ENCODE measurements at regions not wholly inside any gene's neighbourhood (a gene's known extent, or its start where the extent isn't known, plus 50 kb on each side); places are given as distances from the start of the nearest gene placed in this dataset.
"Not testable (repeated sequence)": the region's sequence is repeated elsewhere in the genome, so short reads cannot be mapped to it uniquely, and the experiment has no call there.

DNA sequence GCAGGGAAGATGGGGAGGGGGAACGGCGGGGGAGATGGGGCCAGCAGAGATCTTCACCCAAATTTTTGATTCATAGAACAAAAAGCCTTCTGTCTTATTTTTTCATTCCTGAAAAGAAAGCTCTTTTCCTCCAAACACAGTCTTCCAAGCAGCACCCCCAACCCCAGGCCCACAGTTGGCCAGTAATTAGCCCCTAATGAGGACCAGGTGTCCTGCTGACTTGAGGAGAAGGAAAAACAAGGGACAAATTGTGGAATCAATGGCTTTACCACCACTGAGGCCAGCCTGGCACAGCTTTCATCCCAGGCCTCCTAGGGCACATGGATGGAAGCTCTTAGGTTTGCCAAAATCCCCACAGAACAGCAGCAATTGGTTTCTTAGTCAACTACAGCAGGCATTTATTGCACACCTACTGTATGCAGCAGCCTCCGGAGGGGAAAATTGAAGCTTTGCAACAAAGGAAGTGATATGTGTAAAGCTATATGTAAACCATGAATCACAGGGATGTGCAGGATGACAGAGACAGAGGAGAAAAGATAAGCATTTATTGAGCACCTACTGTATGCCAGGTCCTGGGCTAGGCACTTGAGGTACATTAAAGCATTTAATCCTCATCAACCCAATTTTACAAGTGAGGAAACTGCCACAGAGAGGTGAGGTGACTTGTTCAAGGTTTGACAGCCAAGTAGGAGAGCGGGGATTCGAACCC lies 199.5 kb downstream of the TBC1D2B start:
- DNase-seq (ENCODE audit: low read depth, low spot score): no peak

DNA sequence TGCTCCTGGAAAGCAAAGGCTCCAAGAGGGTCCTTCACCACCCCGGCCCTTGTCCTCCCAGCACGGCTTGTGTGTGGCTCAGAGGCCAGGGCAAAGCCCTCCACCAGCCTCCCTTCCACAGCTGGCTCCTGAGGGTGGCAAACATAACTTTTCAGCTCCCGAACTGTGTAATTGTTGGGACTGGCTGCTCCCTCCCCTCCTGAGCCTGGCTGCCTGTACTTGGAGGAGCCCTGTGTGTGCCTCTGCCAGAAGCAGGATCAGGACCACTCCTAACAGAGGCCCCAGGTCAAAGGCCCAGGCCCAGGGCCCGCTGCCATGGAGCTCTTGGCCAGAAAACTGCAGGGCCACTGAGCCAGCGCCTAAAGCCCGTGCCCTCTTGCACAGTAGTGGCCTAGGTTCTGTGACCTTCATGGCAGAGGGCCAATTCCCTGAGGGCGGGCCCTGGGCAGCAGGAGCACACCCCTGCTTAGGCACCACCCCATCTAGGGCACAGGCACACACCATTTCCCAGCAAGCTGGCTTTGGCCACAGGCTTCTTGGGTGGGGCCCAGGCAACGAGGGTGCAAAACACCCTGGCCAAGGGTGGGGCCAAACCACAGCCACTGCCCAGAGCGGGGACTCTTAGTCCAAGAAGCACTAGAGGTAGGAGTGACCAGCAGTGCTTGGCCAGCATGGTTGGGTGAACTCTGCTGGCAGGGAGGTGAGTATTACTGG lies 201.2 kb downstream of the TBC1D2B start:
- DNase-seq (ENCODE audit: low read depth, low spot score): not testable (repeated sequence)

DNA sequence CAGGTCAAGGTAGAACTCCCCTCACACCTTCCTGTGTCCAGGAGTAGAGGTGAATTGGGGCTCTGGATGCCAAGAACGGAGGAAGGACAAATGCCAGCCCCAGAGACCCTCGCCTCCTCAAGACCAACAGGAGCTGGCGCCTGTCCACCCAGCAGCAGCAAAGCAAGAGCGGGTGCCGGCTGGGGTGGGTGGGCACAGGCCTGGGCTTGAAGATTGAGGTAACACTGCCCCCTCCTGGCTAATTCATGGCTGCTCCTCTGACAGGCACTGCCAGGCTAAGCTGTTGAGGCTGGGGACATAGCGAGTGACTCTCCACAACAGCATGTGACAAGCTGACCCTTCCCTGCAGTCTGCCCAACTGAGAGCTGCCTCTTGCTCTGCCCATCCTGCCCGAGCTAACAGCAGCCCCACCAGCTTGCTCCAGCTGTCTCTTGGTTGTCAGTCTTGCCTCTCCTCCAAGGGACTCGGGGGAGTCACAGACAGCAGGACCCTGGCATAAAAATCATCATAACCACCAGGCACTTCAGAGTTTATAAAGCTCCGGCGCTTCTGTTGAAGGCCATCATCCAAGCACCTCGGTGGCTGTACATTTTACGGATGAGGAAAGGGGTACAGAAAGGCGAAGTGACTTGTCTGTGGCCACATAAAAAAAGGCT lies 202.3 kb downstream of the TBC1D2B start:
- DNase-seq (ENCODE audit: low read depth, low spot score): peak; percentile 81

DNA sequence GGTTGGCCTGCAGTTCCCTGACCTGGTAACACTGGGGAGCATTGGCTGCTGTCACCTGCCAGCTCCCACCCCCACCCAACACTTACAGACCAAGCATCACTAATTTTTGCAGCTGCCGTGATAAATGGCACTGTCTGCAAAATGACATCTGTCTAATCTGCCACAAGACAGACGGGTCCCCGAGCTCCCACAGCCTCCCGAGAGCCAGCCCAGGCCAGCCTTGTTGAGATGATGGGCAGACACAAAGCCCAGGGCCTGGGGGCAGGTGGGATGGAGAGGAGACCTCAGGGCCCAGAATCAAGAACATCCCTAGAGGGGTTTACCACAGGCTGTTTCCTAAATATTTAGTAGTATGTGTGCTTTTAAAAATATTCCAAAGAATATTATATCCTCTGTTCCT lies 203.4 kb downstream of the TBC1D2B start:
- DNase-seq (ENCODE audit: low read depth, low spot score): no peak

DNA sequence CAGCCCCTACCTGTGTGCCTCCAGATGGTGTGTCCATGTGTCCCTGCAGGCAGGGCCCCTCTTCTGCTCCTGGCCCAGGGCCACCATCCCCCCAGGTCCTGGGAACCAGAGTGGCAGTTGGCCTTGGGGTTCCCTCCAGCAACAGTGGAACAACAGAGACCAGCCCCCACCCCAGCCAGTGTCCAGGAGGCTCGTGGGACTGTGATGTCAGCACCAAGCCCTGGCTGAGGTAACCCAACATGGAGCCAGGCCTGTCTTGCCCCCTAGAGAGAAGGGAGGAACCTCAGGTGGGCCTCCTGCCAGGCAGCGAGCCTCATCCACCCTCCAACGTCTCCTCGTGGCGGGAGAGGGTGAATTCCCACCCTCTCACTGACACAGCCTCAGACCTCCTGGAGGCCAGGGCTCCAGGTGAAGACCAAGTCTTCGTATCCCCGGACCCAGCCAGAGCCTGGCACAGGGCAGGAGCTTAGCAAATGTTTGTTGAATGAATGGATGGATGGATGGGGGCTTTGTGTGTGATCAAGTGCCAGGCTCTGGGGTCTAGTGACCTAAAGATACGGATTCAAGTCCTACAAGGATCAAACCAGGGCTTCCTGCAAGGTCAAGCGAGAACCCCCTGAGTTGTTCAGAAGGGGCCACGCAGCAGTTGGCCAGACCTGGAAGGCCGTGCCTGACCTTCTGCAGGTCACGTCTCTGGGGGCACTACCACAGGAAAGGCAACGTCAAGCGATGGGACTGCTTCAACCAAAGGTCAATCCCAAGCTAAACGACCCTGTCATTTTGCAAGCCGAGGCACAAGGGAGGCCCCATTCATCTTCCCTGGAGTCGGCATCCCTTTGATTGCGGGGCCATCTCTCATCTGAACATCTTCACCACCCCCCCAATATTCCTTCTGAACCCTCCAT lies 204.7 kb downstream of the TBC1D2B start:
- DNase-seq (ENCODE audit: low read depth, low spot score): not testable (repeated sequence)

DNA sequence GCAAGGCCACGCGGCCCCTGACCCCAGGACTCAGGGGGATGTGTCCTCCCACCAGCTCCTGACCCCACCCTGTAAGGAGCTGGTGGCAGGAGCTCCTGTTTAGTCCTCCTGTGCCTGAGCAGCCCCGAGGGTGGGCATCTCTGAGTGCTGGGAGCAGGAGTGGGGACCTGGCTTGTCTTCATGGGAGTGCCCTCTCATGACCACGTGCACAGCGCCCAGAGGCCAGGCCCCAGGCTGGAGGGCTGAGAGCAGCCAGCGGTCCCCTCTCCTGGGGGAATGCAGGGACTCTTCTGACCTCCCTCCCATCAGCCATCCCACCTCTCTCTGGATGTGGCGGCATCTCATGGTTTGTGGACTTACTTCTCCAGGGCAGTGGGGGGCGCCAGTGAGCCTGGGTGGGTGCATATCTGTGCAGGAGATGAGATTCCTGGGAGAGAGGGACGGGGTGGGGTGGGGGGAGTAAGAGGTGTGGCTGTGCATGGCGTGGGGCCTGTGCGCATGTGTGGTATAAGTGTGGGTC lies 205.6 kb downstream of the TBC1D2B start:
- DNase-seq (ENCODE audit: low read depth, low spot score): no peak

DNA sequence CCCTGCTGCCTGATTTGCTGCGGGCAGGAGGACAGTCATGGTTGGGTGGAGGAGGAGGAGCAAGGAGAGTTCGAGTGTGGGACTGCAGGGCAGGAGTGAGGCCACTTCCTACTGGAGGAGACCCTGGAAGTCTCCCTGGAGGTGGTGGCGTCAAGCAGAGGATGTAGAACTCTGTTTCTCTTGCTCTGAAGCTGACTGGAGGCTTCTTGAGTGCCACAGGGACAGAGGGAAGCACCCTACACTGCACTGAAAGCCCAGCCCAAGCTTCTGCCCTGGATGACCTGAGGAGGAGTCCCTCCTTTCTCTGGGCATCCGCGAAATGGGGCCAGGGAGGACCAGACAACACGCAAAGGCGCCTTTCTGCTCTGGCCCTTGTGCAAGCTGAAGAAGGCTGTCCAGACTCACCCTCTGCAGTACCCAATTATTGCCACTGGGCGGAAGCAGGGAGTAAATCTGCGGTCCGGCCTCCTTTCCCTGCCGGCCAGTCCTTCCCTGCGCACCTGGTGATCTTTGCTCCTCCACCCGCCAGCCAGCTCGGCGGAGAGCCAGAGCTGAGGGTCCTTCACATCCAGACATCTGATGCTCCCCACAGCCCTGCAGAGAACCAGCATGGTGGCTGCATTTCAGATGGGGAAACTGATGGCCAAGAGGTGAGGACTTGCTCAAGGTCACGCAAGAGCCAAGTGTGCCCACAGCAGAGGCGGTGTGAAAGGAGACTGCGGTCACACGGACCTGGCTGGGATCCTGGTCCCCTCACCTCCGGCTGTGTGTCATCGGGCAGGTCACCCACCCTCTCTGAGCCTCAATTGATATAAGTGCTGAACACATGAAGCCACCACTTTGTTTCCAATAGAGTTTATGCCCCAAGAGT lies 207.1 kb downstream of the TBC1D2B start:
- peak; percentile 75 for DNase-seq (ENCODE audit: low read depth, low spot score)

DNA sequence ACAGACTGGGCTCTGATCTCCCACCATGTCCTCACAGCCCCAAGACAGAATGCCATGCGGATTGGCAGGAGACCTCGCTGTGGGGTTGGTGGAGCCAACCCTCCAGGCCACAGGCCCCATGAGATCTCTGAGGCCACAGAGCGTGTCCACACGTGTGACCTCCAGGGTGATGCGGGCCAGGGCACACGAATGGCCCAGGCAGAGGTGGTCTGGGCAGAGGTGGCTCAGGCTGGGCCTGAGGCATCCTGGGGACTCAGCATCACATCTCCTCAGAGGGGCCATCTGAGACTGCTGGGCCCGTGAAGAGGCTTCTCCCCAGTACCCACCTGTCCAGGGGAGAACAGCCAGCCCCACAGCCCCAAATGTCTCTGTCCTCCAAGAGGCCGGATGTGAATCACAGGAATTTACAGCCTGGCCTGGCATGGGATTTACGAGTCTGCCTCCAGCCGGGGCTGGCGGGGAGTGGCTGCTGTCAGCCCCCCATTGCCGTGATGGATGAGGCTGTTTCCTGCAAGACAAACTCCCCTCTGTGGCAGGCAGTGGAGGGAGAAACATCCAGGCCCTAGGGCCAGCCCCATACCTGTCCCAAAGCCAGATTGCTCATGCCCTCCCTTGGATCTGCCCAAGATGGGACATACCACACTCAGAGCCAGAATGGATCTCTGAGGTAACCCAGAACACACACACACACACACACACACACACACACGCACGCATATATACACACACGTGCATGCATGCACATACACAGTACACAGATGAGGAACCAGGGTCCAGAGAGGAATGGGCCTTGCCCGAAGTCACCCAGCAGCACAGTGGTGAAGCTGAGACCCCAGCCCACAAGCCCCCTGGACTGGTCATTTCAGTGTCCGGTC lies 208.3 kb downstream of the TBC1D2B start:
- peak; percentile 16 for DNase-seq (ENCODE audit: low read depth, low spot score)

DNA sequence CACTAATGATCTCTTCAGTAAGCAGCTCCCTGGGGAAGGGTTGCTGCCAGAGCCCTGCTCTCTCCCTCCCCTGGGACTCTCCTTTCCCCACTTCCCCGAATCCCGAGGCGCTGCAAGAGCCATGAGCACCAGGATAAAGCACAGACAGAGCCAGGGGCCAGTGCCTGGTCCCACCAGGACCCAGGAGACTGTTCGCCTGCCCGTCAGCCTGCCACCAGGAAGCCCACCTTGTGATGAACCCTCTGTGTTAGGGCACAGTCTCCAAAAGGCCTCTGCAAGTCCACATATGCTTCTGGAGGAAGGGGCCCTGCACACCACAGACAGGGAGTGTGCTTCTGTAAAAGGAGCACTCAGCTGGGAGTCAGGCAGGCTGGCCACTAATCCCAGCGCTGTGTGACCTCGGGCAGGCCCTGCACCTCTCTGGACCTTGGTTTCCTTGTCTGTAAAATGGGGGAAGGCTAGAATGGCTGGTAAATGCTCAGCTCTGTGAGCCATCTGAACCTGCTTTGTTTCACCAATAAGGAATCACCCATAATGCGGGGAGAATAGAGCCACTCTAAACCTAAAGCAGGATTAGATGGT lies 209.4 kb downstream of the TBC1D2B start:
- DNase-seq (ENCODE audit: low read depth, low spot score): not testable (repeated sequence)

DNA sequence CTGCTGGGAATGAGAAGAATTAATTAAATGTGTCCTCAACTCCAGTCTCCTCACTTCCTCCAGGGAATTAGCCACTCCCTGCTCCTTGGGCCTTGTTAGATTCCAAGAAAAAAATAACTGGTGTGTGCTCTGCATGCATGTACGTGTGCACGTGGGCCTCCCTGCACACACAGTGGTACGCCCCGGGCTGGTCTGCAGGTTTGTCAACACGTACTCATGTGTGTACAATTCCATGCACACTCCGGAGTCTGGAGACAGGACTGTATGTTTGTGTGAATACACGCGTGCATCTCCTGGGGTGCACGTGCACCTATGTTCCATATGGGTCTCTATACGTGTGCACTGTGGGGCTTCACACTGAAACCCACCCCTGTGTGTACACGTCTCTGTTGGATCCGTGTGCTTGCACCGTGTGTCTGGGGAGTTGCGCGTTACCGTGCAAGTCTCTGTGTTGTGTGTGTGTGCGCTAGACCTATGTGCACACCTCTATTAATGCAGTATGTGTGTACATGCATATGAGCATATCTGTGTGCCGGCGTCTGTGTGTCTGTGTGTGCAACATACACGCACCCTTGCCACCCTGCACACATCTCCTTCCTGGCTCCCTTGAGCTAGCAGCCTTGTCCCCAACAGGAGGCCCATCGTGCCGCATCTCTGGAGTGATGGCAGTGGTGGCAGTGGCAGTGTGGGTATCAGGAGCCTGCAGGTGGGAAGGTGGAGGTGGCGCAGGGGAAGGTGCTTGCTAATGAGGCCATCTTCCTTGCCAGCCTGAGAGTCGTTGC lies 210.1 kb downstream of the TBC1D2B start:
- DNase-seq (ENCODE audit: low read depth, low spot score): no peak

DNA sequence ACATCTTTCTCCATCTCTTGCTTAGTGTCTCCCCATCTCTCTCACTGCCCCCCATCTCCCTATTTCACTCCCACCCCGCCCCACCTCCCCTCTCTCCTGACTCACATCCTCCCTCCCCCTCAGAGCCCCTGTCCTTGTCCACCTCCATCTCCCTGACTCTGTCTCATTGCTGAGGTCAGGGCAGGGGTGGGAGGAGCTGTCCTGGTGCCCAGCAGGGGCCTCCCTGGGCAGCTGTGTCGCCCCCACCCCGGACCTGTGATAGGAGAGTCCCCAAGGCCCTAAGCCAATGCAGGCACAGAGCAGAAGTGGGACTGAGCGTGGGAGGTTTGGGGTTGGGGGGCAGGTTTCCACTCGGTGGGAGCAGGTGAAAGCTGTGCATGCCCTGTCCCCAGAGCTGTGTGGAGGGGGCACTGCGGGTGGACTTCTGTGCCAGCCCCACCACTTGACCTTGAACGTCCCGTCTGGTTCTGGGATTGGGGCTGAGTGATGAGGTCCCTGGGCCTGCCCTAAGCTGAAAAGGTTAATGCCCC lies 210.8 kb downstream of the TBC1D2B start:
- DNase-seq (ENCODE audit: low read depth, low spot score): no peak

DNA sequence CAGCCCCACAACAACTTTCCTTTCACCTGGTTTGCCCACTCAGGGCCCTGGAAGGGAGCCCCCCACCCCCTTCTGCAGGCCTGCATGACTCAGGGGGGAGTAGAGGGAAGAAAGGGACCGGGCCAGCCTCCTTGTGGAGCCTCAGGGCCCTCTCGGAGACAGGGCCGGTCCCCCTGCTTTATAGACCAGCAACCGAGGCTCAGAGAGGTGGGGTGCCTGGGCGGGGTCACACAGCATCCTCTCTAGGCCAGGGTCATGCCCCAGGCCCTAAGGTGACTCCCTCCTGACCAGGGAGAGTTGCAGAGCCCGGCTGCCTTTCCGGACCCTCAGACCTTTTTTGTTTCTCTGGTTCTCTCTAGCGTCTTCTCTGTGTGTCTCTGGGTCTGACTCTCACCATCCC lies 211.3 kb downstream of the TBC1D2B start:
- DNase-seq (ENCODE audit: low read depth, low spot score): no peak

DNA sequence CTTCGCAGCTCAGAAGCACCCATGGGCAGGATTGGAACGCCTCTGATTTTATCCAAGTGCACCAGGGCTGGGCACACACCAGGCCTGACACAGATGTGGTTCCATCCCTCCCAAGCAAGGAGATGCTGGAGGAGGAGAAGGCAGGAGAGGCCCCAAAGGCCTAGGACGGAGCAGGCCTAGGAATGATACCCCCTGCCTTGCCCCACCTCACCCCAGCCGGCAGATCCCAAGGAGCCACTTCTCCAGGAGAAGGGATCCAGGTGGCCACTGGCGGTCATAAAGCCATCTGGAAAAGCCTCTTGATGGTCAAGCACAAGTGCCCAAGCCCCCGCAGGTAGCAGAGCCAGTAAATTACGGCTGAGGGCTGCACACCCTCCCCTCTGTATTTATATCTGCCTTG lies 211.8 kb downstream of the TBC1D2B start:
- no peak for DNase-seq (ENCODE audit: low read depth, low spot score)

DNA sequence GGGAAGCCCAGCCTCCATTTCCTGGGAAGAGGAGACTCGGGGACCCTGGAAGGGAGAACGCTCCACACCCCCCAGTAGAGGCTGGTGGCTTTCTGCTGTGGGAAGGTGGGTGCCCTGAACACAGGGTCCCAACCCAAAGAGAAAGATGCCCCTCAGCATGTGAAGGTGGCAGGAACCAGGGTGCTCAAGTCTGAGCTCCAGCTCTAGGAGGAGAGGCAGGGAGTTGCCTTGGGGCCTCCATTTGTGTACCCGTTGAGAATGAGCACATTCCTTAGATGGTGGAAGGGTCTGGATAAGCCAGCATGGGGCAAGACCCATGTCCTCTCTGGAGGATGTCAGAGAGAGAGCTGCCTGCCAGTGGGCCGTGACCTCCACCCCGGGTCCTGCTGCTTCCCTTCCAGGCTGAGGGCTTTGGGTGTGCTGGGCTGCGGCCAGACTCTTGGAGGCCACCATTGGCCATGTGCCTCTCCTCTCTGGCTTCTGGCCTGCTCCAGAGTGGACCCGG lies 212.4 kb downstream of the TBC1D2B start:
- DNase-seq (ENCODE audit: low read depth, low spot score): no peak

DNA sequence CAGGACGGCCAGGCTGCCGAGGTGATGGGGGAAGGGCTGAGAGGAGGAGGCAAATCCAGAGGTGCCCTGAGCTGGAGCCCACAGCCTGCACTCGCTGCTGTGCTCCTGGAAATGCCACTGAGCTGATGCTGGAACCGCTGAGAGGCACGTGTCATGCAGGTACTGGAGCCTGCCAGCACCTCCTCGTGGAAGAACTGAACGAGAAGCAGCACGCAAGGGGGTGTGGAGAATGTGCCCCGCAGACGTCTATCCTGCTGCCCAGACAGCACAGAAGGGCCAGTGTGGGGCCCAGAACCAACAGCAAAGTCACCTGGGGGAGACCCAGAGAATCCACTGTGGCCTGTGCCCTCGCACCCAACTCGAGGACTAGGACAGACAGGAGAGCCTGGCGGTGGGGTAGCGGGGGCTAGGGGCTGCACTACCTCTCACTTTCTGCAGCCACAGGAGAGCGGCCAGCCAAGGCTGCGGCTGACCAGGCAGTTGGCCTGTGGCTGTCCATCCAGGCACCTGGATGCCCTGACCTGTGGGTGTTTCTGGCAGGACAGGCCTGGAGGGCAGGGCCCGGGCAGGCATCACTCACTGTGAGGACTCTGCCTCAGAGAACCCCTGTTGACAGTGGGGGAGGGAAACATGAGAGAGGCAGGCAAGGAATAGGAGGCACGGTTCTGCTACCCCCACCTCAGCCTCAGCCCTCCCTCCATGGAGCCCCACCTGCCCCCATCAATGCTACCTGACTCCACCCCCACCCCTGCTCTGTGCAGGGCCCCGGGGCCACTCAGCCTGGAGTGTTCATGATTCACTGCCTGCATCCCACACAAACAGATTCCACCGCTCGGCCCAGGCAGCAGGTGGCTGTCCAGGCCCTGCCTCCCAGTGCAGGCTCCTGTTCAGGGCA lies 213.1 kb downstream of the TBC1D2B start:
- no peak for DNase-seq (ENCODE audit: low read depth, low spot score)

DNA sequence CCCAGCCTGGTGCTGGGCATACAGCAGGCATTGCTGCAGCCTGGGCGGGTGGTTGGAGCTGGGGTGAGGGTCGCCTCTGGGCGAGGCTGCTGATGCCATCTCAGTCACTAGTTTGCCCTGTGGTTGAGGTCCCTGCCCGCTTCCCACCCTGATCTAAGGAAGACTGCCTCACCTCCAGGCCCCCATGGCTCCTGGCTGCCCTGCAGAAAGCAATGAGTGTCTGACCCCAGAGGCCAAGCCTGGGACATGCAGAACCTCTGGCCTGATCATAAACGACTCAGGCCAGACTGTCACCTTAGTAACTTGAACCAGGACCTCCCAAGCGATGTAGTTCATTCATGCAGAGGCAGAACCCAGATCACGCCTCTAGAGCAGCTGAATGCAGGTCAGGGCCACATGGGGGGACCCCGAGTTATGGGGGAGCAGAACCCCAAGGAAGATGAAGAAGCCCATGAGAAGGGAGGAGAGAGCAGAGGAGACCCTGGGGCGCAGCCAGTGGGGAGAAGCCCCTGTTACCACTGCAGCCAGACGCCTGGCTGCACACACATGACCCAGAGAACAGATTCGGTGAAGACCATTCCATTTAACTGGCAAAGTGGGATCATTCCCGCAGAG lies 213.9 kb downstream of the TBC1D2B start:
- no peak for DNase-seq (ENCODE audit: low read depth, low spot score)
